Esophagus muscularis mucosa (tissue), 4 donors: ENCODE measurements at regions not wholly inside any gene's neighbourhood (a gene's known extent, or its start where the extent isn't known, plus 50 kb on each side); places are given as distances from the start of the nearest gene placed in this dataset.
A peak's percentile ranks its signal among the peaks of the same experiment; 100 is the strongest.

Source experiments
- DNase-seq: peaks from one replicate; pipeline ENCODE4 v3.0.0-alpha.2; 2017; ENCODE audit errors: extremely low spot score
- H3K27ac ChIP-seq, 4 donors: fragments of 200-600 bp; sonication (generic); replicated peaks in 1 of 4; 1 replicate in 3 of 4; 2 replicates in 1 of 4; pipeline ENCODE4 v1.5.1; 2016 to 2019; ENCODE audit warnings: mild to moderate bottlenecking in 1 of 4
- H3K27me3 ChIP-seq, 4 donors: fragments of 200-600 bp; sonication (generic); one replicate each; pipeline versions ENCODE4 v1.5.1 to v1.6.0; 2016 to 2019
- H3K36me3 ChIP-seq, 4 donors: fragments of 200-600 bp; sonication (generic); one replicate each; pipeline ENCODE4 v1.5.1; 2016 to 2019
- H3K4me1 ChIP-seq, 4 donors: fragments of 200-600 bp; sonication (generic); one replicate each; pipeline ENCODE4 v1.5.1; 2016 to 2019
- H3K4me3 ChIP-seq, 4 donors: fragments of 200-600 bp; sonication (generic); 1 replicate in 2 of 4; 2 replicates in 2 of 4; pipeline ENCODE4 v1.5.1; 2016 to 2019; ENCODE audit warnings: mild to moderate bottlenecking in 4 of 4, moderate library complexity in 1 of 4
- H3K9me3 ChIP-seq, 4 donors: fragments of 200-600 bp; sonication (generic); 1 replicate in 3 of 4; 2 replicates in 1 of 4; pipeline ENCODE4 v1.5.1; 2016 to 2019
- CTCF ChIP-seq, 3 experiments: fragments of 200-600 bp in 2 of 3; fragments of 450-650 bp in 1 of 3; sonication (generic) in 2 of 3; IDR thresholded peaks; one replicate each; pipeline ENCODE4 v1.5.1; 2017 to 2019; ENCODE audit warnings: antibody characterized with exemption in 3 of 3, mild to moderate bottlenecking in 2 of 3, moderate library complexity in 1 of 3
- EP300 ChIP-seq: sonication (generic); formaldehyde crosslinking; IDR thresholded peaks from one replicate; pipeline ENCODE4 v1.6.1; 2017; ENCODE audit warnings: antibody characterized with exemption
- POLR2A ChIP-seq: fragments of 450-650 bp; IDR thresholded peaks from one replicate; pipeline ENCODE4 v1.6.1; 2017; ENCODE audit warnings: antibody characterized with exemption, moderate library complexity, mild to moderate bottlenecking, low read depth
- POLR2AphosphoS5 ChIP-seq, 2 donors: sonication (generic); formaldehyde crosslinking; IDR thresholded peaks; one replicate each; pipeline ENCODE4 v1.6.1; 2017; ENCODE audit warnings: antibody characterized with exemption in 2 of 2
- WGBS: methylation state at CpG from one replicate; pipeline ENCODE4 v1.1.5; 2018; 5-methylcytosine and 5-hydroxymethylcytosine counted together
- intact Hi-C: fragments of 100-400 bp; cut with DNase I; formaldehyde crosslinking; loops from one replicate; pipeline ENCODE4 v1.15.1; 2023

- 42% methylated on average over 2 of the region's 2 CpGs for WGBS
- no peak for TF ChIP-seq EP300
- no peak for TF ChIP-seq CTCF (IDR thresholded peaks at IDR 0.05)
- no peak for TF ChIP-seq POLR2A
- peak in 1 of 2 donors; percentile 37 for TF ChIP-seq POLR2AphosphoS5 (IDR thresholded peaks at IDR 0.05)
- H3K9me3 ChIP-seq: no peaks in the 10 kb centered on the region
- no peak overlapping the region for H3K4me3 ChIP-seq
- intact Hi-C loops: loop anchor here (5.0 kb wide), 1 partner anchor 228 kb away; the partner anchor contains the start of gene ZNF608
- H3K36me3 ChIP-seq: no peaks in the 10 kb centered on the region
- DNase-seq: no peak
- H3K27ac ChIP-seq: no peak overlapping the region
- no peaks in the 10 kb centered on the region for H3K27me3 ChIP-seq
- H3K4me1 ChIP-seq: peaks cover 9 to 32% (median 26%) of the 10 kb centered on the region in 4 donors
These were observed 227.0 kb downstream of the ZNF608 start for GRCh38 chr5:124519396-124519795.

- Histone ChIP-seq H3K36me3 (no peaks in the 10 kb centered on the region), H3K27ac (no peak overlapping the region), H3K4me1 (peaks cover 9 to 41% (median 38%) of the 10 kb centered on the region in 4 donors), H3K4me3 (no peak overlapping the region), H3K9me3 (no peaks in the 10 kb centered on the region), H3K27me3 (no peaks in the 10 kb centered on the region)
- 72% methylated on average over 2 of the region's 2 CpGs for WGBS
- no peak for DNase-seq
- TF ChIP-seq POLR2AphosphoS5 (IDR thresholded peaks at IDR 0.05) (no peak), EP300 (no peak), CTCF (IDR thresholded peaks at IDR 0.05) (no peak), POLR2A (no peak)
- intact Hi-C loops: loop anchor here (5.0 kb wide), 1 partner anchor 231 kb away; the partner anchor contains the start of gene ZNF608
These were observed 229.9 kb downstream of the ZNF608 start for GRCh38 chr5:124516567-124516966.

- no peaks in the 10 kb centered on the region for H3K9me3 ChIP-seq
- DNase-seq: no peak
- H3K4me1 ChIP-seq: peaks cover 9 to 41% (median 38%) of the 10 kb centered on the region in 4 donors
- no peaks in the 10 kb centered on the region for H3K36me3 ChIP-seq
- intact Hi-C loops: loop anchor here (5.0 kb wide), 1 partner anchor 232 kb away; the partner anchor contains the start of gene ZNF608
- H3K27me3 ChIP-seq: no peaks in the 10 kb centered on the region
- no peak overlapping the region for H3K4me3 ChIP-seq
- no peak overlapping the region for H3K27ac ChIP-seq
- TF ChIP-seq EP300 (no peak), POLR2AphosphoS5 (IDR thresholded peaks at IDR 0.05) (no peak), CTCF (IDR thresholded peaks at IDR 0.05) (no peak), POLR2A (no peak)
- WGBS: 45% methylated on average over 3 of the region's 3 CpGs
These were observed 230.8 kb downstream of the ZNF608 start for GRCh38 chr5:124515497-124516245.

- no peaks in the 10 kb centered on the region for H3K27me3 ChIP-seq
- WGBS: 94% methylated on average over 3 of the region's 3 CpGs
- H3K27ac ChIP-seq: no peak overlapping the region
- DNase-seq: no peak
- H3K4me1 ChIP-seq: peaks cover 6 to 38% (median 35%) of the 10 kb centered on the region in 4 donors
- TF ChIP-seq CTCF (IDR thresholded peaks at IDR 0.05): no peak
- no peak for TF ChIP-seq EP300
- no peak for TF ChIP-seq POLR2AphosphoS5 (IDR thresholded peaks at IDR 0.05)
- TF ChIP-seq POLR2A: no peak
- no peak overlapping the region for H3K4me3 ChIP-seq
- intact Hi-C loops: loop anchor here (5.0 kb wide), 1 partner anchor 232 kb away; the partner anchor contains the start of gene ZNF608
- no peaks in the 10 kb centered on the region for H3K9me3 ChIP-seq
- H3K36me3 ChIP-seq: no peaks in the 10 kb centered on the region
These were observed 231.5 kb downstream of the ZNF608 start for GRCh38 chr5:124514956-124515355.
